Activated naive CD4-positive, alpha-beta T cell treated with anti-CD3 and anti-CD28 coated beads for 36 hours (primary cell): ENCODE measurements at regions not wholly inside any gene's neighbourhood (a gene's known extent, or its start where the extent isn't known, plus 50 kb on each side); places are given as distances from the start of the nearest gene placed in this dataset.

ENCODE experiments used
- CTCF ChIA-PET: fragments of 350-600 bp; sonication (Branson Sonifier 250); formaldehyde crosslinking; loops from one replicate; lab custom pipeline; 2021; ENCODE audit warnings: antibody characterized with exemption; lab: Charles Lee
- DNase-seq: peaks from one replicate; pipeline ENCODE4 v3.0.0-alpha.2; 2020
- H3K27ac Mint-ChIP-seq: one replicate; pipeline ENCODE4 v1.8.0; 2021; ENCODE audit warnings: mild to moderate bottlenecking, mixed read lengths
- H3K27me3 Mint-ChIP-seq: one replicate; pipeline ENCODE4 v1.8.0; 2021; ENCODE audit warnings: low read depth, mixed read lengths
- H3K36me3 Mint-ChIP-seq: one replicate; pipeline ENCODE4 v1.8.0; 2021; ENCODE audit warnings: low read depth, mixed read lengths
- H3K4me1 Mint-ChIP-seq: one replicate; pipeline ENCODE4 v1.8.0; 2021; ENCODE audit warnings: low read depth, mixed read lengths
- H3K4me3 Mint-ChIP-seq: one replicate; pipeline ENCODE4 v1.8.0; 2021; ENCODE audit warnings: mild to moderate bottlenecking, moderate library complexity, mixed read lengths
- H3K9me3 Mint-ChIP-seq: one replicate; pipeline ENCODE4 v1.8.0; 2021; ENCODE audit warnings: mixed read lengths
- intact Hi-C: fragments of 100-400 bp; cut with micrococcal nuclease; formaldehyde crosslinking; loops from one replicate; pipeline ENCODE4 v1.15.1; 2023

DNA sequence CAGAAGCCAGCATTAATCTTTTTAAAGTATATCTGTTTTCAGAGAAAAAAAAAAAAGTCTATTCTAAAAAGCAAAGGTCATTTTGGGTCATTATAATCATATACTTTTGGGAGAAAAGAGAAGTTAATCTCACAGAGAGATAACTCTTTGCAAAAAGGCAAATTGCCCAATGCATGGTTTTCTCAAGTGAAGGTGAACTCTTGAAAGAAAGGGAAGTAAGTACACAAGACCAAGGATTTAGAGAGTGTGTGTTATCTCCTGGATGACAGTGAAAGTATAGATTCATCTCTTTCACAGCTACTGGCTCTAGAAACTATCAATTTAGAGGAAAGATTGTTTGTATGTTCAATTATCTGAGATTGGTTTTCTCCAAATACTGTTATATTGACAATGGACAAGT is 151.4 kb downstream of the CD8B2 start:
- no peak for DNase-seq
- CTCF ChIA-PET, result interaction anchor here (0.6 to 0.7 kb wide), 3 partner anchors 114 to 974 kb away, joined by 3 read pairs; no protein-coding TSS in a partner anchor
- Mint-ChIP-seq H3K36me3 (no peaks in the 10 kb centered on the region), H3K27me3 (no peaks in the 10 kb centered on the region), H3K27ac (no peak overlapping the region), H3K4me1 (no peaks in the 10 kb centered on the region), H3K4me3 (no peak overlapping the region), H3K9me3 (no peaks in the 10 kb centered on the region)
- intact Hi-C loops, result no loop called here

DNA sequence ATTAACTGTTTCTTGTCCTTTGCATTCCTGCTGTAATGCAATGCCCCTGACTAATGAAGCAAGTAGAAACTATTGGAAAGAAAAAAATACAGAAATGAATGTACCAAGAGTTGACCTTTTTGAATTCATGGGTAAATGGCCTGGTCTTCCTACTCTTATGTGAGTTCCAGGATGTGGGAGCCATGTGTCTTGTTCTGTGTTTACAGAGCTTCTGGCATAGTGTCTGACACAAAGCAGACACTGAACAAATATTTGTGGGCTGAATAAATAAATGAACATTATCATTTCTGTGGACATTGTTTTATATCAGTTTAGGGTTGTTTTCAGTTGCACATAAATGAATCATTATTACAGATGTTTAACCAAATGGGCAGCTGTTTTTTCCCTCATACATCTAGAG is 155.5 kb downstream of the CD8B2 start:
- intact Hi-C loops, result no loop called here
- H3K27ac Mint-ChIP-seq, result no peak overlapping the region
- no peaks in the 10 kb centered on the region for H3K27me3 Mint-ChIP-seq
- H3K36me3 Mint-ChIP-seq, result no peaks in the 10 kb centered on the region
- CTCF ChIA-PET, result no interaction called here
- no peak for DNase-seq
- H3K9me3 Mint-ChIP-seq, result no peaks in the 10 kb centered on the region
- H3K4me3 Mint-ChIP-seq, result no peak overlapping the region
- no peaks in the 10 kb centered on the region for H3K4me1 Mint-ChIP-seq

DNA sequence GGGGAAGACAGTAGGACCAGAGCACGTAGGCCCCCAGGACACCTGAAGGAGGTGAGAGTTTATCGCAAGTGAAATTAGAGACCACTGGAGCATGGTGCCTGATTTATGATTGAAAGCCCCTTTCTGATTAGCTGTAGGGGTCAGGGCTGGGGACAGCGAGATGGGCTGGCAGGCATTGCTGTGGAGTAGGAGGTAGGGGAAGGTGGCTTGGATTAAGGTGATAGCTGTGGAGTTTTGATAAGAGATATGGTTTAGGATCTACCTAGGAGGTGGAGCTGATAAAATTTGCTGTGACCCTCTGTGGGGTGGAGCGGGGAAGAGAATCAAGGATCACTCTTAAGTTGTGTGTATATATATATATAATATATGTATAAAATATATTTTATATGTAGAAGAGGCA is 157.5 kb downstream of the CD8B2 start:
- intact Hi-C loops, result no loop called here
- DNase-seq, result no peak
- Mint-ChIP-seq H3K36me3 (no peaks in the 10 kb centered on the region), H3K4me1 (no peaks in the 10 kb centered on the region), H3K27me3 (no peaks in the 10 kb centered on the region), H3K4me3 (no peak overlapping the region), H3K27ac (no peak overlapping the region), H3K9me3 (no peaks in the 10 kb centered on the region)
- CTCF ChIA-PET, result no interaction called here

DNA sequence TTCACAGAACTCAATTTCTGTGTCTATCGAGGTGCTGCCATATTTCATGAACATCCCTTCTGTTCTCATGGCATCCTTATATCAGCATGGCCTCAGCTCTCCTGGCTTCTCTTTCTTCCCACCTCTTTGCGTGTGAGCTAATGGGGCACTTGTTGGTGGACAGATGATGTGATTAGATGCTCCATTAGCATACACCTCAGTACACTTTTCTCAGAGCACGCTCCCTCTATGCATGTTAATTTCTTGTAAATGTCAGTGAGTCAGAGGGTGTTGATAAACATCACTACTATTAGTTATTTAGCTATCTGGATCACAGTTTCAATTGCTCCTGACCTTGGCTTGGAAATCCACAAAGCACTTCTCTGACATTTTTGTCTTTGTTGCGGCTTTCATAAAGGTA is 159.4 kb downstream of the CD8B2 start:
- H3K4me1 Mint-ChIP-seq, result no peaks in the 10 kb centered on the region
- H3K9me3 Mint-ChIP-seq, result no peaks in the 10 kb centered on the region
- no peaks in the 10 kb centered on the region for H3K36me3 Mint-ChIP-seq
- no peak overlapping the region for H3K4me3 Mint-ChIP-seq
- CTCF ChIA-PET, result no interaction called here
- DNase-seq, result no peak
- H3K27ac Mint-ChIP-seq, result no peak overlapping the region
- intact Hi-C loops, result no loop called here
- peaks cover 4% of the 10 kb centered on the region for H3K27me3 Mint-ChIP-seq

DNA sequence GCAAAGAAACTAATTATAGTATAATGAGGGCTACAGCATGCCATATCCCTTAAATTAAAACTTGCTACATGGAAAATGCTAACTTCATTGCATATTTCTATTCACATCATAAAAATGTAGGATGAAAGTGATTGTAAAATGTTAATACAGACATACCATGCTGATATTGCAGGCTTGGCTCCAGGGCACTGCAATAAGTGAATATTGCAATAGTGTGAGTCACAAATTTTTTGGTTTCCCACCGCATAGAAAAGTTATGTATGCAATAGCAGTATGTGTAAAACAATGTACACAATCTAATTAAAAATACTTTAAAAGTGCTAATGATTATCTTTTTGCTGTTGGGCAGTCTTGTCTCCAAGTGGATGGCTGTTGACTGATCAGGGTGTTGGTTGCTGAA is 162.1 kb downstream of the CD8B2 start:
- no peaks in the 10 kb centered on the region for H3K9me3 Mint-ChIP-seq
- H3K27ac Mint-ChIP-seq, result no peak overlapping the region
- no peak overlapping the region for H3K4me3 Mint-ChIP-seq
- no peak for DNase-seq
- peaks cover 16% of the 10 kb centered on the region for H3K27me3 Mint-ChIP-seq
- H3K4me1 Mint-ChIP-seq, result no peaks in the 10 kb centered on the region
- H3K36me3 Mint-ChIP-seq, result no peaks in the 10 kb centered on the region
- intact Hi-C loops, result no loop called here
- CTCF ChIA-PET, result no interaction called here

DNA sequence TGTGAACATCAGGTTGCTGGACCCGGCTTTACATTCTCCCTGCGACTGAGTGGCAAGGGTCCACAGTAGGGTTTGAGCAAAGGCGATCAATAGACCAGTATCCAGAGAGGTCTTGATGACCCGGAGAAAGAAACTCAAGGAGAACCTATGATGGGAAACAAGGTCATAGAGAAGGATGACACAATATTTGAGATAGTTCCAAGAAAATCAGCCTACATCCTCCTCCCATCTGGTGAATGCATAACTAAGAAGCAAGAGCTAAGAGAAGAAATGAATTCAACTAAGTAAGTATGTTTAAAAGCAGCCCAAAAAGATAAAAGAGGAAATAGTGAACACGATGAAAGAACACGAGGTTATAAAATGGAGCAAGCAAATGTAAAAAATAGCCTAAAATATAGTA is 166.3 kb downstream of the CD8B2 start:
- Mint-ChIP-seq H3K9me3 (peaks cover 5% of the 10 kb centered on the region), H3K27me3 (peaks cover 17% of the 10 kb centered on the region), H3K4me3 (no peak overlapping the region), H3K36me3 (no peaks in the 10 kb centered on the region), H3K27ac (no peak overlapping the region), H3K4me1 (no peaks in the 10 kb centered on the region)
- DNase-seq, result no peak
- intact Hi-C loops, result no loop called here
- CTCF ChIA-PET, result no interaction called here

DNA sequence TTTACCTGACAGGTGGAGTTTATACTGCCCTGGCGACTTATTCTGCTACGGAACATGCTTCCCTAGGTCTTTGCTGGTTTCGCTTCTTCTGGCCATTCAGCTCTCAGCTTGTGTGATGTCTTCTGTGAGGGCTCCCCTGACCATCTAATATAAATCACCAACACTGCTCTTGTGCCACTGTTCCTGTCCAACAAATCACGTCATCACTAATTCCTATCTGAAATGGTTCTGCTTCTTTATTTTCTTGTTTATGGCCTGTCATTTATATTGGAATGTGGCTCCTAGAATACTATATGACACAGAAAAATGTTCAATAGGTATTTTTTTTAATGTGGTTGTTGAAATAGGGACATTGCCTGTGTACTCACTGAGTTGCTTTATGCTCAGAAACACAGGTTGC is 171.5 kb downstream of the CD8B2 start:
- Mint-ChIP-seq H3K27me3 (peaks cover 4% of the 10 kb centered on the region), H3K27ac (no peak overlapping the region), H3K4me3 (no peak overlapping the region), H3K9me3 (peaks cover 5% of the 10 kb centered on the region), H3K36me3 (no peaks in the 10 kb centered on the region), H3K4me1 (no peaks in the 10 kb centered on the region)
- DNase-seq, result no peak
- intact Hi-C loops, result no loop called here
- CTCF ChIA-PET, result no interaction called here

DNA sequence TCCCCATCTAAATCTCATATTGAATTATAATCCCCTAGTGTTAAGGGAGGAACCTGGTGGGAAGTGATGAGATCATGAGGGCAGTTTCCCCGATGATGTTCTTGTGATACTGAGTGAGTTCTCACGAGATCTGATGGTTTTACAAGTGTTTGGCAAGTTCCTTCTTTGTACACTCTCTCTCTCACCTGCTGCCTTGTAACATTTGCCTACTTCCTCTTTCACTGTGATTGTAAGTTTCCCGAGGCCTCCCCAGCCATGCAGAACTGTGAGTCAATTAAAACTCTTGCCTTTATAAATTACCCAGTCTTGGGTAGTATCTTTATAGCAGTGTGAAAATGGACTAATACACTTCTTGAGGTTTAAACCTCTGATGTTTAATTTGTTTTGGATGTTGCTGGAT is 177.5 kb downstream of the CD8B2 start:
- H3K27ac Mint-ChIP-seq, result no peak overlapping the region
- H3K4me3 Mint-ChIP-seq, result no peak overlapping the region
- peaks cover 5% of the 10 kb centered on the region for H3K9me3 Mint-ChIP-seq
- no peaks in the 10 kb centered on the region for H3K4me1 Mint-ChIP-seq
- no peaks in the 10 kb centered on the region for H3K36me3 Mint-ChIP-seq
- DNase-seq, result no peak
- intact Hi-C loops, result no loop called here
- H3K27me3 Mint-ChIP-seq, result peaks cover 9% of the 10 kb centered on the region
- CTCF ChIA-PET, result no interaction called here

DNA sequence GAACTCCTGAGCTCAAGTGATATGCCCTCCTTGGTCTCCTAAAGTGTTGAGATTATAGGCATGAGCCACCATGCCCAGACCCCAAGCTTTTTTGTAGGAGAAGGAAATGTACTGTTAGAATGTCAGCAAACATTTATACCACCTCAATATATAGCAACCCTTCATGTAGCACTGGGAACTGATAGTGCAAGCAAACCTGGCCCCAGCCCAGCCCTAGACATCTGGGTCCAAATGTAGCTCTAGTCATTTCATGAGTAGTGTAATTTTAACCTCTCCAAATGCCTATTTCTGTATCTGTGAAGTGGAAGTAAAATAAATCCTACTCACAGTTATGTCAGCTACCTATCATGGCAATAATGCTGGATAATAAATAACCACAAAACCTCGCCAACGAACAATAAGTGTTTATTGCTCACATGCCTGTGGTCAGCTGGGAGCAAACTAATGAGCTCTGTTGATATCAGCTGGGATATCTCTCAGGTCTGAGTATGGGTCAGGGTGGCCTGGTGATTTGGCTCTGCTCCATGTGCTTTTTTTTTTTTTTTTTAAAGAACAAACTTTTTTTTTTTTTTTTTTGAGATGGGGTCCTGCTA is 180.4 kb downstream of the CD8B2 start:
- intact Hi-C loops, result no loop called here
- DNase-seq, result no peak
- CTCF ChIA-PET, result interaction anchor here (0.6 kb wide), 1 partner anchor 110 kb away, joined by 5 read pairs; no protein-coding TSS in a partner anchor
- no peaks in the 10 kb centered on the region for H3K36me3 Mint-ChIP-seq
- peaks cover 9% of the 10 kb centered on the region for H3K27me3 Mint-ChIP-seq
- H3K4me1 Mint-ChIP-seq, result no peaks in the 10 kb centered on the region
- no peak overlapping the region for H3K4me3 Mint-ChIP-seq
- peaks cover 5% of the 10 kb centered on the region for H3K9me3 Mint-ChIP-seq
- no peak overlapping the region for H3K27ac Mint-ChIP-seq

DNA sequence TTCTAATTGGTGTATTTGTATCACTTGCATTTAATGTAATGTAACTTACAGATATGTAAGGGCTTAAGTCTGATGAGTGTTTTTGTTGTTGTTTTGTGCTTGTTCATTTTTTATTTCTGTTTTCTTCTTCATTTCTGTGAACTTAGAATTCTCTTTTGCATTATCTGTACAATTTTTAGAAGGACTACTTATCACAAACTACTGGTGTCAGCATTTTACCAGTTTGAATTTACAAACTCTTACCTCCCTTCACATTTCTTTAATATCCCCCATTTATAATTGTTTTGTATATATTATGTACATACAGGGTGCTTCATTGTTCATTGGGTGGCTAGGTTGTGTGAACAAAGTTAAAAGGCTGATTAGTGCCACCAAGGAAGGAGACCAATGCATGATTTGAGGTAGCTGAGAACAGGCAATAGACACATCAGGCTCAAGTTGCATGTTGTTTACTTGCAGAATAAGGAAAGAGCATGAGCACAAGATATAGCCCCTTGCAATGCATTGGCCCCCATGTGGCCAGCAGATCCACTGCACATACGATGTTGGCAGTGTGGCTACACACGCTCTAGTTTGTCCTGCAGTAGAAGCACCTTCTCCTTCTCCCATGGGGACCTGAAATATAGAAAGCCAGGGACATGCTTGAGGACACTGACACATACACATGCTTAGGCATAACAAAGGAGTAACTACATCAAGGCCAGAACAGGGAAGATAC is 198.2 kb downstream of the CD8B2 start:
- no peaks in the 10 kb centered on the region for H3K36me3 Mint-ChIP-seq
- CTCF ChIA-PET, result no interaction called here
- H3K4me3 Mint-ChIP-seq, result no peak overlapping the region
- peaks cover 29% of the 10 kb centered on the region for H3K27me3 Mint-ChIP-seq
- H3K27ac Mint-ChIP-seq, result no peak overlapping the region
- no peak for DNase-seq
- peaks cover 9% of the 10 kb centered on the region for H3K9me3 Mint-ChIP-seq
- intact Hi-C loops, result no loop called here
- no peaks in the 10 kb centered on the region for H3K4me1 Mint-ChIP-seq

DNA sequence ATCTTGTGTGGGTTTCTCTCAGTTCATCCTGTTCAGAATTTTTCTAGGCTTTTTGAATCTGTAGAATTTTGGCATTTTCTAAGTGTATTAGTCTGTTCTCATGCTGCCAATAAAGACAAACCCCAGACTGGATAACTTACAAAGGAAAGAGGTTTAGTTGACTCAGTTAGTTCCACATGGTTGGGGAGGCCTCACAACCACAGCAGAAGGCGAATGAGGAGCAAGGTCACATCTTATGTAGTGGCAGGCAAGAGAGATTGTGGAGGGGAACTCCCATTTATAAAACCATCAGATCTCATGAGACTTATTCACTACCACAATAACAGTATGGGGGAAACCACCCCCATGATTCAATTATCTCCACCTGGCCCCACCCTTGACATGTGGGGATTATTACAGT is 199.2 kb downstream of the ST6GAL2 start:
- Mint-ChIP-seq H3K4me1 (no peaks in the 10 kb centered on the region), H3K27me3 (peaks cover 25% of the 10 kb centered on the region), H3K4me3 (no peak overlapping the region), H3K9me3 (peaks cover 9% of the 10 kb centered on the region), H3K36me3 (no peaks in the 10 kb centered on the region), H3K27ac (no peak overlapping the region)
- no peak for DNase-seq
- intact Hi-C loops, result no loop called here
- CTCF ChIA-PET, result no interaction called here

DNA sequence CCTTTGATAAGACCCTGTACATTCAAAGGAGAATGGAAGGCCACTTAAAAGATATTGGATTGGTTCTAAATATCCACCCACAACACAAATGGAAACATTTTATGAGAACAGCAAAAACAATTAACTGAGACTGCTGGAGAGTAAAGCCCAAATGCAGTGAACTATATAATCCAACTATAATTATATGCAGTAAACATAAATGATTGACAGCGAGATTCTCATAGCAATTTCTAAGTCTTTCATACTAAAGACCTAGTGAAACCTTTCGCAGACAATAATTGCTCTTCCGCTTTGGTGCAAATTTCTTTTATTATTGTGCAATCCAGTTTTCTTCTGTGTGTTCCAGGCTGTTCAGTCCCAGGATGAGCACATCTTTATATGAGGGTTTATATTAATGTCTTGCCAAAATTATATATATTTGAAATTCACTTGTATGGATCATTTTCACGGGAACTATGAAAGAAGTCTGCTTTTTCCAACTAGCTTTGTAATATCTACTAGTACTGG is 190.9 kb downstream of the ST6GAL2 start:
- no peaks in the 10 kb centered on the region for H3K9me3 Mint-ChIP-seq
- intact Hi-C loops, result no loop called here

DNA sequence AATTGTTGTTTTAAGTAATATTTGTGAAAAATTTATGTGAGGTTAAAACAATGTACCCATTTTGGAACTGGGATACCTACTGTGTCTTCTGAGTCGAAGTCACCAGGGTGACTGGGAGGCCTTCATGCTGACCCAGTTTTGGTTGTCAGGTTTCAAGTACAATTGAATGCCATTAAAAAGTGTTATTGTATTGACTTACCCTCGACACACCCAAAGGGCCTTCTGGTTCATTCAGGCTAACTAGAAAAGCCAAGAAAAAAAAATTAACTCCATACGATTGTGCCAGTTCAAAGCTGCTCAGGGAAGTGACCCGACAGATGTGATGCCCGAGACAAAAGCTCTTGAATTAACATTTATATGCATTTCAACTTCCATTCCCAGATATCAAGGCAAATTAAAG is 190.0 kb downstream of the ST6GAL2 start:
- Mint-ChIP-seq H3K27me3 (peaks cover 7% of the 10 kb centered on the region), H3K4me3 (no peak overlapping the region), H3K4me1 (no peaks in the 10 kb centered on the region), H3K27ac (no peak overlapping the region), H3K36me3 (no peaks in the 10 kb centered on the region), H3K9me3 (no peaks in the 10 kb centered on the region)
- no peak for DNase-seq
- CTCF ChIA-PET, result no interaction called here
- intact Hi-C loops, result no loop called here

More for the DNA sequence above, 190.9 kb downstream of the ST6GAL2 start:
- no peak overlapping the region for H3K4me3 Mint-ChIP-seq
- DNase-seq, result no peak
- H3K4me1 Mint-ChIP-seq, result no peaks in the 10 kb centered on the region
- H3K36me3 Mint-ChIP-seq, result no peaks in the 10 kb centered on the region
- CTCF ChIA-PET, result no interaction called here
- peaks cover 7% of the 10 kb centered on the region for H3K27me3 Mint-ChIP-seq
- no peak overlapping the region for H3K27ac Mint-ChIP-seq
